Activated CD4-positive, alpha-beta memory T cell treated with anti-CD3 and anti-CD28 coated beads for 36 hours (primary cell): ENCODE measurements at regions not wholly inside any gene's neighbourhood (a gene's known extent, or its start where the extent isn't known, plus 50 kb on each side); places are given as distances from the start of the nearest gene placed in this dataset.
"Not testable (repeated sequence)": the region's sequence is repeated elsewhere in the genome, so short reads cannot be mapped to it uniquely, and the experiment has no call there.

ENCODE experiments used
- CTCF ChIA-PET: fragments of 350-600 bp; sonication (Branson Sonifier 250); formaldehyde crosslinking; loops from one replicate; lab custom pipeline; 2021; ENCODE audit warnings: antibody characterized with exemption, inconsistent platforms; lab: Charles Lee
- POLR2A ChIA-PET: fragments of 350-600 bp; sonication (Branson Sonifier 250); formaldehyde crosslinking; loops from one replicate; lab custom pipeline; 2021; ENCODE audit warnings: antibody characterized with exemption; lab: Charles Lee
- DNase-seq: peaks from one replicate; pipeline ENCODE4 v3.0.0-alpha.2; 2020
- H3K27ac Mint-ChIP-seq: one replicate; pipeline ENCODE4 v1.8.0; 2021; ENCODE audit warnings: mixed read lengths
- H3K27me3 Mint-ChIP-seq: one replicate; pipeline ENCODE4 v1.8.0; 2021; ENCODE audit warnings: mixed read lengths
- H3K36me3 Mint-ChIP-seq: one replicate; pipeline ENCODE4 v1.8.0; 2021; ENCODE audit warnings: mixed read lengths
- H3K4me1 Mint-ChIP-seq: one replicate; pipeline ENCODE4 v1.8.0; 2021; ENCODE audit warnings: low read depth, mixed read lengths
- H3K4me3 Mint-ChIP-seq: one replicate; pipeline ENCODE4 v1.8.0; 2021; ENCODE audit warnings: mild to moderate bottlenecking, mixed read lengths
- H3K9me3 Mint-ChIP-seq: one replicate; pipeline ENCODE4 v1.8.0; 2021; ENCODE audit warnings: mixed read lengths
- intact Hi-C: fragments of 100-400 bp; cut with micrococcal nuclease; formaldehyde crosslinking; loops from one replicate; pipeline ENCODE4 v1.15.1; 2023

DNA sequence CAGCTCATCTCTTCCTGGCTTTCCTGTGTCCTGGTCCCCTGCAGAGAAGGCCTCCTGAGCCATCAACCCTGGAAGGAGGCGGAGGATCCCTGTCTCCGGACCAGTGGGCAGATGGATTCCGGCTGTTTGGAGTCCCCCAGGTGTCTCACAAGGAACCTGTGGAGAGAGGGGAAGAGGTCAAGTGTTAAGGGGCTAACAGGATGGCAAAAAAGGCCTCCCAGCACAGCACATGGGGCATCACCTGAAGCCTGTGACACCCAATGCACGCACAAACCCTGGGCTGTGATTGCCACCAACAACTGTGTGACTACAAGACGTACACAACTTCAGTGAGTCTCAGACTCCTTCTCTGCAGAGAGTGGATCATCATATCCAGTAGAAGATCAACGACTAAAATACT, 107.5 kb downstream of the TUBA3C start:
- POLR2A ChIA-PET, H3K4me3 Mint-ChIP-seq, H3K36me3 Mint-ChIP-seq, H3K4me1 Mint-ChIP-seq, CTCF ChIA-PET, H3K9me3 Mint-ChIP-seq, DNase-seq, intact Hi-C loops, H3K27ac Mint-ChIP-seq, H3K27me3 Mint-ChIP-seq: not testable (repeated sequence)

DNA sequence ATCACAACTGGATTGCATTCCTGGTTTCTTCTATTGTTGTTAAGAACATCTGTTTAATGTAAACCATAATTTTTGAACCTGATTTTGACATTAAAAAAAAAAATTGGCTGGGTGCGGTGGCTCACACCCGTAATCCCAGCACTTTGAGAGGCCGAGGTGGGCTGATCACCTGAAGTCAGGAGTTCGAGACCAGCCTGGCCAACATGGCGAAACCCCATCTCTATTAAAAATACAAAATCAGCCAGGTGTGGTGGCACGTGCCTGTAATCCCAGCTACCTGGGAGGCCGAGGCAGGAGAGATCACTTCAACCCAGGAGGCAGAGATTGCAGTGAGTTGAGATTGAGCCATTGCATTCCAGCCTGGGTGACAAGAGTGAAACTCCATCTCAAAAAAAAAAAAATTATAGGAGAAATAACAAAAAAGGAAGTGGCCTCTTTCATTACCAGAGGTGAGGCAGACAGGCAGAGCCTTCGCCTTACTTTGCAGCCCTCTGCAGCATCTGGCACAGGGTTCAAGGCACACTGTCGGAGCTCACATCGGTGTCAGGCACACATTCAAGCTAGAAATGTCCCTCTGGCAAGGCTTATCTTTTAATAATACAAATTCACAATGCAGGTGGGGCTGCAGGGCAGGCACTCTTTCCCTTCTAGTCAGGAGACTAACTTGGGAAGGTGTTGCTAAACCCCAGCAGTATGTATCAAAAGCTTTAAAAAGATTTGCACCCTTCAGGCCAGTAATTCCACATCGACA, 108.5 kb downstream of the TUBA3C start:
- H3K4me3 Mint-ChIP-seq, intact Hi-C loops, H3K9me3 Mint-ChIP-seq, H3K4me1 Mint-ChIP-seq, POLR2A ChIA-PET, H3K27me3 Mint-ChIP-seq, H3K36me3 Mint-ChIP-seq, H3K27ac Mint-ChIP-seq, DNase-seq: not testable (repeated sequence)
- CTCF ChIA-PET: interaction anchor here (0.6 kb wide), 1 partner anchor 61 kb away, joined by 3 read pairs; no protein-coding TSS in a partner anchor

GRCh38 chr13:19072543-19072942, 109.1 kb downstream of the TUBA3C start:
- peaks cover 1% of the 10 kb centered on the region for H3K27me3 Mint-ChIP-seq
- no peak overlapping the region for H3K4me3 Mint-ChIP-seq
- POLR2A ChIA-PET: no interaction called here
- DNase-seq: no peak
- no peaks in the 10 kb centered on the region for H3K36me3 Mint-ChIP-seq
- intact Hi-C loops: no loop called here
- no peaks in the 10 kb centered on the region for H3K9me3 Mint-ChIP-seq
- H3K4me1 Mint-ChIP-seq: no peaks in the 10 kb centered on the region
- CTCF ChIA-PET: no interaction called here
- H3K27ac Mint-ChIP-seq: no peak overlapping the region

DNA sequence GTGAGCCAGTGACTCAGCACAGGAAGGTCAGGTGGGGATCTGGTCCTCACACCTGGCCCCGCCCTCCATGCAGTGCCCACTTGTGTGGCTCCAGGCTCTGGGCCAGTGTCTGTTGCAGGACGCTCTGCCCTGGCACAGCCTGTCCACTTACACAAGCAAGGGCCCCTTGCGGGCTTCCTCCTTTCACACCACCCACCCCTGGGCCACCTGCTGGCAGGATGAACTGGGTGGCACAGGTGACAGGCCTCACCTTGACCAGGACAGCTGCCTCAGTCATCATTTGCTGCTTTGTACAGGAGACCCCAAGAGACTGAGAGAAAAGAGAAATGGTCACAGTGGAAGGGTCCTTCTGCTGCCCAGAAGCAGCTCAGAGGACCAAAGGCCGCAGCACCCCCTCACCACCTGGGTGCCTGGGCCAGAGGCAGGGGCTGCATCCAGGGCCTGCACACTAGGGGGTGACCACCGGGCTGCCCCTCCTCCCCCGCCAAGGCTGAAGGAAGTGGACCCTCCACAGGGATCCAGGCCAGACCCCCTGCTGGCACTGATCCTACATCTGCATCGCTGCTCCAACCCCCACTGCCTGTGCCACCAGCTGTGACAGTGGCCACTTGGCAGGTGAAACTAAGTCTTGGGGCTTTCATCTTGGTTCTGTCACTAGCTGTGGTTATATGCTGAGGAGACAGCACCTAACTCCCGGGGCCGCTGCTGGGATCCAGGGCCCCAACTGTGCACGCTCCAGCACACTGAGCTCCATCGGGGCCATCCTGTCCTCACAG, 110.3 kb downstream of the TUBA3C start:
- DNase-seq: no peak
- no peak overlapping the region for H3K4me3 Mint-ChIP-seq
- H3K36me3 Mint-ChIP-seq: no peaks in the 10 kb centered on the region
- H3K9me3 Mint-ChIP-seq: peaks cover under 1% of the 10 kb centered on the region
- H3K27ac Mint-ChIP-seq: no peak overlapping the region
- H3K4me1 Mint-ChIP-seq: no peaks in the 10 kb centered on the region
- peaks cover 1% of the 10 kb centered on the region for H3K27me3 Mint-ChIP-seq
- intact Hi-C loops: no loop called here
- ChIA-PET CTCF (no interaction called here), POLR2A (no interaction called here)

GRCh38 chr13:19070398-19070735, 111.3 kb downstream of the TUBA3C start:
- H3K4me3 Mint-ChIP-seq: no peak overlapping the region
- H3K27me3 Mint-ChIP-seq: no peaks in the 10 kb centered on the region
- POLR2A ChIA-PET: no interaction called here
- no peak overlapping the region for H3K27ac Mint-ChIP-seq
- CTCF ChIA-PET: no interaction called here
- no peaks in the 10 kb centered on the region for H3K4me1 Mint-ChIP-seq
- DNase-seq: no peak
- intact Hi-C loops: no loop called here
- H3K9me3 Mint-ChIP-seq: peaks cover 3% of the 10 kb centered on the region
- H3K36me3 Mint-ChIP-seq: no peaks in the 10 kb centered on the region

DNA sequence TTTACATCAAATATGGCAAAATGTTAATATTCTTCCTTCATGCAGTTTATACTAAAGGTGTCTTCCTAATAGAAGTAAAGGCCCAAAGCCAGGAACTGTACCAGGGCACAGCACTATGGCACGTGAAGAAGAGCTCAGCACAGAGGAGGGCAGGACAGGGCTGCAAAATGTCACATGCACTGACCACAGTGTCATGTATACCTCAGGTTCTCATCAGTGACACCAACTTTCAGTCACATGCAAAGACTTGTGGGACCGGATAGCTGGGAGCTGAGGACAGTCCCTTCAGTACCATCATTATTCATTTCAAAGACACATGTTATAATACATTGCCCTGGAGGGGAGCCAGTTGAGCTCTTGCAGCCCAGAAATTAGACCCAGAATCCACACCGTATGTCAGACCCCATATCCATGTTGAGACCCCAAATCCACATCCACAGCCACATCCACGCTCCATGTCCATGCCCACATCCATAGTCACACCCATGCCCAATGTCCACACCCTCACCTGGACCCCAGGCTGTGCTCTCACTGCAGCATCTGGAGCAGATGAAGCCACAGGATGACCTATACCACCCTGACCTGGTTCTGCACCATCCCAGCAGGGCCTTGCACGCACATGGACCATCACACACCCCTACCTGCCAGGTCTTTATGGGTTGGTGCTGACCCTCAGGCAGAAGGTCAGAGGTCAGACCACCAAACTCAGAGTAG, 111.8 kb downstream of the TUBA3C start:
- H3K27ac Mint-ChIP-seq: no peak overlapping the region
- CTCF ChIA-PET: no interaction called here

GRCh38 chr13:19068691-19069090, 112.9 kb downstream of the TUBA3C start:
- DNase-seq: no peak
- peaks cover 13% of the 10 kb centered on the region for H3K9me3 Mint-ChIP-seq
- H3K36me3 Mint-ChIP-seq: peaks cover 2% of the 10 kb centered on the region
- H3K27ac Mint-ChIP-seq: no peak overlapping the region
- intact Hi-C loops: no loop called here
- H3K4me3 Mint-ChIP-seq: no peak overlapping the region
- CTCF ChIA-PET: no interaction called here
- POLR2A ChIA-PET: no interaction called here
- H3K4me1 Mint-ChIP-seq: no peaks in the 10 kb centered on the region
- no peaks in the 10 kb centered on the region for H3K27me3 Mint-ChIP-seq

More for the DNA sequence above, 111.8 kb downstream of the TUBA3C start:
- Mint-ChIP-seq H3K36me3 (no peaks in the 10 kb centered on the region), H3K27me3 (no peaks in the 10 kb centered on the region), H3K4me1 (no peaks in the 10 kb centered on the region), H3K9me3 (peaks cover 3% of the 10 kb centered on the region), H3K4me3 (no peak overlapping the region)
- no peak for DNase-seq
- intact Hi-C loops: no loop called here
- POLR2A ChIA-PET: no interaction called here

DNA sequence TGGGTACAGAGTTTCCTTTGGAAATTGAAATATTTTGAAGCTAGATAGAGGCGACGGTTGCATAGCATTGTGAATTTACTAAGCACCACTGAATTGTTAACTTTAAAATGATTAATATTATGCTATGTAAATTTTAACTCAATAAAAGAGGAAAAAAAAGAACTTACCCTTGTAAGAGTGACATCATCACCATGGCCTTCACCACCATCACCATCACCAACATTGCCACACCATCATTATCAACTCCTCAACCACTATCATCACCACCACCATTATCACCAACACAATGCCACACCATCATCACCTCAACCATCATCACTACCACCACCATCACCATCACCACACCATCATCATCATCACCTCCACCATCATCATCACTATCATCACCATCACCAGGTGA, 113.9 kb downstream of the TUBA3C start:
- peaks cover 2% of the 10 kb centered on the region for H3K36me3 Mint-ChIP-seq
- H3K4me3 Mint-ChIP-seq: no peak overlapping the region
- DNase-seq: no peak
- no peaks in the 10 kb centered on the region for H3K4me1 Mint-ChIP-seq
- ChIA-PET POLR2A (no interaction called here), CTCF (no interaction called here)
- H3K27me3 Mint-ChIP-seq: no peaks in the 10 kb centered on the region
- H3K9me3 Mint-ChIP-seq: peaks cover 13% of the 10 kb centered on the region
- intact Hi-C loops: no loop called here
- H3K27ac Mint-ChIP-seq: no peak overlapping the region

- DNase-seq: no peak
- CTCF ChIA-PET: no interaction called here
- intact Hi-C loops: no loop called here
- Mint-ChIP-seq H3K4me1 (no peaks in the 10 kb centered on the region), H3K27me3 (no peaks in the 10 kb centered on the region), H3K36me3 (peaks cover 2% of the 10 kb centered on the region), H3K9me3 (peaks cover 13% of the 10 kb centered on the region), H3K27ac (no peak overlapping the region), H3K4me3 (no peak overlapping the region)
- POLR2A ChIA-PET: no interaction called here
Measured at GRCh38 chr13:19062801-19063200, 118.8 kb downstream of the TUBA3C start.

DNA sequence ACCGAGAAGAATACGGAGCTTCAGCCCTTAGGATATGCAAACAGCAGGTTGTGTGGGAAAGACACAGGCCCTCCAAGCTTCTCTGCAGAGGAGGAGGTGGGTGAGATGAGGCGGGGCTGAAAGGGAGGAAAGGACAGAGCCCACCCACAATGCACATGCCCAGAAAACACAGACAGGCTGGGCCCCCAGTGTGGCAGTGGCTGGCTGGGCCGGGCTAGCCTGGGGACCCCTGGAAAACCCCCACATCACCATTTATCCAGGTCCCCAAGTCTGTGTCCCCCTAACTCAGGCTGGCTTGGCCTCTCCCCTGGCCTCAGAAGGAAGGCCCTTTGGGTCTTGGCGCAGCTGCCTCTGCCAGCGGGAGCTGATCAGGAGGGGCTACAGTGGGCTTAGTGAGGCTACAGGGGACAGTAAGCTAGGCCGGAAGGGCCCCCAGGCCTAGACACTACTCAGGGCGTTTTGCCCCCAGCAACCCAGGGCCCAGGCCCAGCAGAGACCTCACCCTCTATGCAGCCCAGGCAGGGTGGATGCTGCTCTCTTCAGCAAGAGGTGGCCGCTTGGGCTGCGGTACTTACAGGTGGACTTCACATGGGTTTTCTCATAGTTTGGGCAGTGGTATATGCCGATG, 119.5 kb downstream of the TUBA3C start:
- no peak overlapping the region for H3K27ac Mint-ChIP-seq
- H3K27me3 Mint-ChIP-seq: no peaks in the 10 kb centered on the region
- no peak overlapping the region for H3K4me3 Mint-ChIP-seq
- intact Hi-C loops: no loop called here
- H3K4me1 Mint-ChIP-seq: no peaks in the 10 kb centered on the region
- peaks cover 13% of the 10 kb centered on the region for H3K9me3 Mint-ChIP-seq
- H3K36me3 Mint-ChIP-seq: peaks cover 2% of the 10 kb centered on the region
- DNase-seq: no peak
- ChIA-PET CTCF (no interaction called here), POLR2A (no interaction called here)

DNA sequence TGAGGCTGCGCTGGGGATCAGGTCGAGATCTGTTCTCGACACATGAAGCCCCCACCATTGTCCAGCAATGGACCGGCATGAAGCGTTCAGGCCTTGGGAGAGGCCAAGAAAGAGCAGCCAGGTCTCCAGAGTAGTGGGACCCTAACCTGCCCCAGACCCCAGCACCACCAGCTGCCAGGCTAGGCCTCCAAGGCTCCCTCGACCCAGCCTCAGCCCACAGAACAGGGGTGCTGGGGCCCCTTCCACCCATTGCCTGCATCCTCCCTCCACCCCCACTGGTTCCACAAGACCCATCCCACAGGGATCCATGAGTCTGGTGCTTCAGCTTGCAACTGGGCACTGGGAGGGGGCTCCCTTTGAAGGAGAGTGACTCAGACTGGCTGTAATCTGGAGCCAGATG, 120.3 kb downstream of the TUBA3C start:
- no peak overlapping the region for H3K27ac Mint-ChIP-seq
- H3K9me3 Mint-ChIP-seq: peaks cover 12% of the 10 kb centered on the region

GRCh38 chr13:19060311-19061002, 121.2 kb downstream of the TUBA3C start:
- H3K27me3 Mint-ChIP-seq: no peaks in the 10 kb centered on the region
- peaks cover 10% of the 10 kb centered on the region for H3K9me3 Mint-ChIP-seq
- H3K4me3 Mint-ChIP-seq: no peak overlapping the region
- CTCF ChIA-PET: no interaction called here
- H3K4me1 Mint-ChIP-seq: no peaks in the 10 kb centered on the region
- H3K27ac Mint-ChIP-seq: no peak overlapping the region
- POLR2A ChIA-PET: no interaction called here
- DNase-seq: no peak
- peaks cover 2% of the 10 kb centered on the region for H3K36me3 Mint-ChIP-seq
- intact Hi-C loops: no loop called here

More for the DNA sequence above, 120.3 kb downstream of the TUBA3C start:
- DNase-seq: no peak
- intact Hi-C loops: no loop called here
- Mint-ChIP-seq H3K27me3 (no peaks in the 10 kb centered on the region), H3K4me3 (no peak overlapping the region), H3K36me3 (peaks cover 2% of the 10 kb centered on the region), H3K4me1 (no peaks in the 10 kb centered on the region)
- POLR2A ChIA-PET: no interaction called here
- CTCF ChIA-PET: no interaction called here
